ENCODE measurements at regions not wholly inside any gene's neighbourhood (a gene's known extent, or its start where the extent isn't known, plus 50 kb on each side); places are given as distances from the start of the nearest gene placed in this dataset.
A peak's percentile ranks its signal among the peaks of the same experiment; 100 is the strongest.

DNA sequence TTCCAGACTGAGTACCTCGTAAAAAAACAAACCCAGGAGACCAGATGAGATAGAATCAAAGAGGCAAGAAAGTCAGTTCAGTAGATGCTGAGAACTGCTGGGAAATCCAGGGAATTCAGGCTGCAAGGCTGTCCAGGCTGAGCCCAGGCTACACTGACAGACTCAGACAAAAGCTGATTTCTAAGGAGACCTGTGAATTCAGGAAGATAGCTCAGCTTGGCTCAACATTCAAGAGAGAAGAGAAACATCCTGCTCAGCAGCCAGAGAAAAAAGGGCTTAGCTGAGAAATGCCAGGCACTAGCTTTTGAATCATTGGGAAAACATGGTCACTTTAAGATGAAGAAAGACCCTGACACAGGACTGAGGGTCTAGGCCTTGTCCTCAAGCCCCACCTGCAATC is 118.2 kb upstream of the SLC44A1 start:
- TF ChIP-seq, protein P1, sequence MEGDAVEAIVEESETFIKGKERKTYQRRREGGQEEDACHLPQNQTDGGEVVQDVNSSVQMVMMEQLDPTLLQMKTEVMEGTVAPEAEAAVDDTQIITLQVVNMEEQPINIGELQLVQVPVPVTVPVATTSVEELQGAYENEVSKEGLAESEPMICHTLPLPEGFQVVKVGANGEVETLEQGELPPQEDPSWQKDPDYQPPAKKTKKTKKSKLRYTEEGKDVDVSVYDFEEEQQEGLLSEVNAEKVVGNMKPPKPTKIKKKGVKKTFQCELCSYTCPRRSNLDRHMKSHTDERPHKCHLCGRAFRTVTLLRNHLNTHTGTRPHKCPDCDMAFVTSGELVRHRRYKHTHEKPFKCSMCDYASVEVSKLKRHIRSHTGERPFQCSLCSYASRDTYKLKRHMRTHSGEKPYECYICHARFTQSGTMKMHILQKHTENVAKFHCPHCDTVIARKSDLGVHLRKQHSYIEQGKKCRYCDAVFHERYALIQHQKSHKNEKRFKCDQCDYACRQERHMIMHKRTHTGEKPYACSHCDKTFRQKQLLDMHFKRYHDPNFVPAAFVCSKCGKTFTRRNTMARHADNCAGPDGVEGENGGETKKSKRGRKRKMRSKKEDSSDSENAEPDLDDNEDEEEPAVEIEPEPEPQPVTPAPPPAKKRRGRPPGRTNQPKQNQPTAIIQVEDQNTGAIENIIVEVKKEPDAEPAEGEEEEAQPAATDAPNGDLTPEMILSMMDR (IDR thresholded peaks at IDR 0.05; ENCODE audit: insufficient read depth, low read depth, low read length, missing control alignments) = no peak
- DNase-seq (ENCODE audit: low read depth) = no peak
- no peak overlapping the region for H3K4me3 ChIP-seq (ENCODE audit: low read depth, low read length)

DNA sequence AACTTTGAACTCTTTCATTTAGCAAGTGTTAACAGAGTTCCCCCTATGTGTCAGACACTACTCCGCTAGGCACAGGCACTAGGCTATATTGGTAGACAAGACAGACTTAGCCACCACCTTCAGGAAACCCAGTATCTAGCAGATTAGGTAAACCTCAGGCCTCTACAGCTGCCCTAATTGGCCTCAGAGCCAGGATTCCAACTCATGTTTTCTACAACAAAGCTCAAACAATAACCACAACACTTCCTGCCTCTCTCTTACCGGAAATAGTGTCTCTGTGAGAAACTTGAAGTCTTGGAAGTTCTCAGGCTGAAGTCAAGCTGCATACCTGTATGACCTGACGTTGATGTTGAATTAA is 116.6 kb upstream of the SLC44A1 start:
- H3K4me3 ChIP-seq (ENCODE audit: low read depth, low read length) = no peak overlapping the region
- peak; percentile 88 for DNase-seq (ENCODE audit: low read depth)
- TF ChIP-seq, protein P1 (IDR thresholded peaks at IDR 0.05; ENCODE audit: insufficient read depth, low read depth, low read length, missing control alignments) = no peak

DNA sequence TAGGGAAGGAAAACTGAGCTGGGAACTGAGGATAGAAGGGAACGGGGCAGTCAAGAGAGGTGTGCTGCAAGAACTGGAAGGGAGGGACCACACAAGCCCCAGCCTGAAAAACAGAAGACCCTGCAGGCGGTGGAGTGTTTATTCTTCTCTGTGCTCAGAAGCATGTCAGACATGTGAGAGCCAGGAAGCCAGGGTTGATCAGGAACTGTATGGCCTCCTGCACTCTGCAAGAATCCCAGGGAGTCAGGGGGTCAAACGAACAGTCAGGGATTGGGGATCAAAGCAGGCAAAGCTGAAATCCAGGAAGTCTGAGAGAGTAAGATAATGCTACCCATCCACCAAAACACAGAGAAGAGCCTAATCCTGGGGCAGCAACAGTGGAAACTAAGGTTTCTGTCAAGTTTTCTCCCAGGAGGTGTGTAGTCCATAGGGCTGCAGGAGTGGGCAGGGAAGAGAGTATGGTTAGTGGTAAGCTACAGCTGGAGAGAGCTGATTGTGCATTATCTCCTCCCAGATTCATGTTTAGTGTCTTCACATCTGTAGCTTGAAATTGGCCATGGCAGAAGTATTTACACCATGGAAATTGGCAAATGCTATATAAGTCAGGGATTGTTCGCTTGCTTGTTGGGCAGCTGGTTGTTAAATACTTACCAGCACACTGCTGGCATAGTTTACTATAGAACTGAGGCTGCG is 115.4 kb upstream of the SLC44A1 start:
- DNase-seq (ENCODE audit: low read depth) = no peak
- TF ChIP-seq, protein P1 (IDR thresholded peaks at IDR 0.05; ENCODE audit: insufficient read depth, low read depth, low read length, missing control alignments) = no peak
- H3K4me3 ChIP-seq (ENCODE audit: low read depth, low read length) = no peak overlapping the region

DNA sequence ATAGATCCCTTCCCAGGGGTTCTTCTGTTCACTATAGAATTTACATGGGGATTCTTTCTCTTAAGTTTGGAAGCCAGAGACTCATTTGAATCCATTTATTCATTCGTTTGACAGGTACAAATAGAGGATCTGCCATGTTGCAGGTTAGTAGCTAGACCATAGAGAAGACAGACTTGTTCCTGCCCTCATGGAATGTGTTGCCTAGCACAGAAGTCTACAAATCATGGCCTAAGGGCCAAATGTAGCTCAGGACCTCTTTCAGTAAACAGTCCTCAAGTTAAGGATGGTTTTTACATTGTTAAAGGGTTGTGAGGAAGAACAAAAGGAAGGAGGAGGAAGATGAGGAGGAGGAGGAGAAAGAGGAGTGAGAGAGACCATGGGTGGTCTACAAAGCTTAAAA is 114.7 kb upstream of the SLC44A1 start:
- TF ChIP-seq, protein P1 (IDR thresholded peaks at IDR 0.05; ENCODE audit: insufficient read depth, low read depth, low read length, missing control alignments) = no peak
- H3K4me3 ChIP-seq (ENCODE audit: low read depth, low read length) = no peak overlapping the region
- no peak for DNase-seq (ENCODE audit: low read depth)

DNA sequence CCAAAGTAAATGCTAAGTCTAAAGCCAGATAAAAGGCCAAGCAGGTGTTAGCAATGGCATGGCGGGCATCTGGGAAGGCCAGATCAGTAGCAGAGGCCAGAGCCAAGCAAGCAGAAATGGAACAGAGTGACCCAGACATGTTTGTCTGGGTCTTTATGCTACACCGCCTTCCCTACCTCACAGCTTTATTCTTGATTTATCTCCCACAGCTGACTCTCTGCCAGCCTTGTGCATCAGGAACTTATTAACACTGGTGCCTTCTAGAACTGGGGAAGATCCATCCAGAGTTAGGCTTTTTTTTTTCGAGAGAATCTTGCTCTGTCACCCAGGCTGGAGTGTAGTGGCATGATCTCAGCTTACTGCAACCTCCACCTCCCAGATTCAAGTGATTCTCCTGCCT is 112.5 kb upstream of the SLC44A1 start:
- TF ChIP-seq, protein P1 (IDR thresholded peaks at IDR 0.05; ENCODE audit: insufficient read depth, low read depth, low read length, missing control alignments) = no peak
- DNase-seq (ENCODE audit: low read depth) = no peak
- no peak overlapping the region for H3K4me3 ChIP-seq (ENCODE audit: low read depth, low read length)

DNA sequence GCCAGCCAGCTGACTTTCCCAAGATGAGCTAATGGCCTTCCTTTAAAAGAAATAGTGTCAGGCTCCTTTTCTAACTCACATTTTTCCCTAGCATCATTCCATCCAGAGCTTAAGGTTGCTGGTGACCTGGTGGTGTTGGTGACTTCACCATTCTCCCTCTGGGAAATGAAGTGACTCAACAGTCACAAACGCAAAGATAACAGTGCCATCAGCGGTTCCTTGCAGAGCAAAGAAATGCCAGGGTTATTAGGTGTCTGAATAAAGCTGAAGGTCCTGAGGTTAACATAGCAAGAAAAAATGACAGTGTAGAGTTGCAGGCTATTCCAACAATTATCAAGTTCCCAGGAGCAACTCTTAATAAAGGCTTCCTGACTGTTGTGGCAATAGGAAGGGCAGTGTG is 111.8 kb upstream of the SLC44A1 start:
- TF ChIP-seq, protein P1 (IDR thresholded peaks at IDR 0.05; ENCODE audit: insufficient read depth, low read depth, low read length, missing control alignments) = no peak
- no peak overlapping the region for H3K4me3 ChIP-seq (ENCODE audit: low read depth, low read length)
- DNase-seq (ENCODE audit: low read depth) = no peak

DNA sequence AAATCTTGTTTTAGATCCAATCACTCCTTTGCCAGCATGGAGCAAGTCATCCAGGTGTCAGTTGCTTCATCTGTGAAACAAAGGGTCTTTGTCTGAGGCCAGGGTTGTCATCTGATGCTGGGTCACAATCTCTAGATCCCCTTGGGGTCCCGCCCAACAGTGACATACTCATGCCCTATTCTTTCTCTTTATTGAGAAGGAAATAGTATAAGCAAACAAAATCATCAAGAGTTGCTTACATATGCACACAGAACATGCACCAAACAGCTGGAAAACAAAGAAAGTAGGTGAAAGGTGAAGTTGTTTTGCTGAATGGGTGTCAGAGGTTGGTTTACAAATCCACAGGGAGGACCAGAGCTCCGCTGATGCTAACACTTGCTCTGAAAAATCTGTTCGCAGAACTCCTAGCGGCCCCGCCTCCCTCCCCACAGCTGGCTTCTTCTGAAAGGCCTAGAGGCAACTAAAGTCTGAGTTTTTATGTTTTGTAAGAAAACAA is 106.1 kb upstream of the SLC44A1 start:
- DNase-seq (ENCODE audit: low read depth) = no peak
- TF ChIP-seq, protein P1 (IDR thresholded peaks at IDR 0.05; ENCODE audit: insufficient read depth, low read depth, low read length, missing control alignments) = no peak
- no peak overlapping the region for H3K4me3 ChIP-seq (ENCODE audit: low read depth, low read length)

Measured in GM12865 (cell line).